ENCODE measurements at regions not wholly inside any gene's neighbourhood (a gene's known extent, or its start where the extent isn't known, plus 50 kb on each side); places are given as distances from the start of the nearest gene placed in this dataset.
"Not testable (repeated sequence)": the region's sequence is repeated elsewhere in the genome, so short reads cannot be mapped to it uniquely, and the experiment has no call there.

GRCh38 chr4:15163284-15163645 is 161.0 kb downstream of the CPEB2 start:
- no peak for DNase-seq (ENCODE audit: low spot score)

- no peak for DNase-seq (ENCODE audit: low spot score)
Measured at GRCh38 chr4:15164571-15164970, 162.3 kb downstream of the CPEB2 start.

GRCh38 chr4:15167743-15168142 is 165.5 kb downstream of the CPEB2 start:
- DNase-seq (ENCODE audit: low spot score): no peak

GRCh38 chr4:15168759-15169158 is 166.5 kb downstream of the CPEB2 start:
- DNase-seq (ENCODE audit: low spot score): no peak

GRCh38 chr4:15171725-15172124 is 169.4 kb downstream of the CPEB2 start:
- no peak for DNase-seq (ENCODE audit: low spot score)

GRCh38 chr4:15173251-15173650 is 171.0 kb downstream of the CPEB2 start:
- DNase-seq (ENCODE audit: low spot score): no peak

- not testable (repeated sequence) for DNase-seq (ENCODE audit: low spot score)
Measured at GRCh38 chr4:15174168-15174567, 171.9 kb downstream of the CPEB2 start.

GRCh38 chr4:15179842-15180241 is 177.6 kb downstream of the CPEB2 start:
- not testable (repeated sequence) for DNase-seq (ENCODE audit: low spot score)

- DNase-seq (ENCODE audit: low spot score): no peak
Measured at GRCh38 chr4:15182600-15183220, 180.4 kb downstream of the CPEB2 start.

GRCh38 chr4:15186149-15186548 is 183.9 kb downstream of the CPEB2 start:
- DNase-seq (ENCODE audit: low spot score): no peak

- DNase-seq (ENCODE audit: low spot score): no peak
Measured at GRCh38 chr4:15186806-15187205, 184.5 kb downstream of the CPEB2 start.

- DNase-seq (ENCODE audit: low spot score): no peak
Measured at GRCh38 chr4:15188605-15189539, 186.6 kb downstream of the CPEB2 start.

GRCh38 chr4:15194520-15194919 is 192.2 kb downstream of the CPEB2 start:
- no peak for DNase-seq (ENCODE audit: low spot score)

- DNase-seq (ENCODE audit: low spot score): no peak
Measured at GRCh38 chr4:15197005-15197404, 194.7 kb downstream of the CPEB2 start.

GRCh38 chr4:15198070-15198727 is 195.9 kb downstream of the CPEB2 start:
- no peak for DNase-seq (ENCODE audit: low spot score)

GRCh38 chr4:15201782-15202181 is 199.5 kb downstream of the CPEB2 start:
- DNase-seq (ENCODE audit: low spot score): no peak

GRCh38 chr4:15202481-15202880 is 200.2 kb downstream of the CPEB2 start:
- DNase-seq (ENCODE audit: low spot score): no peak

GRCh38 chr4:15206526-15206925 is 204.2 kb downstream of the CPEB2 start:
- not testable (repeated sequence) for DNase-seq (ENCODE audit: low spot score)

GRCh38 chr4:15213302-15213970 is 211.2 kb downstream of the CPEB2 start:
- DNase-seq (ENCODE audit: low spot score): no peak

GRCh38 chr4:15215109-15215508 is 212.7 kb upstream of the C1QTNF7 start:
- no peak for DNase-seq (ENCODE audit: low spot score)

GRCh38 chr4:15226203-15226602 is 201.6 kb upstream of the C1QTNF7 start:
- DNase-seq (ENCODE audit: low spot score): no peak

Measured in germinal center (tissue), 1 donor.